Kidney epithelial cell (primary cell): ENCODE measurements at regions not wholly inside any gene's neighbourhood (a gene's known extent, or its start where the extent isn't known, plus 50 kb on each side); places are given as distances from the start of the nearest gene placed in this dataset.

Experiments
- DNase-seq: peaks from one replicate; pipeline ENCODE4 v3.0.0-alpha.2; 2010; ENCODE audit warnings: low read depth
- H3K27me3 ChIP-seq: 2 replicates; pipeline ENCODE4 v1.6.0; 2011; ENCODE audit warnings: low read length; ENCODE audit not compliant: control insufficient read depth, insufficient read depth
- H3K36me3 ChIP-seq: 2 replicates; pipeline ENCODE4 v1.5.1; 2011; ENCODE audit warnings: low read length; ENCODE audit not compliant: control insufficient read depth, insufficient read depth
- H3K4me3 ChIP-seq: 2 replicates; pipeline ENCODE4 v1.5.1; 2011; ENCODE audit warnings: low read depth, mild to moderate bottlenecking, control low read depth, low read length
- TF ChIP-seq, protein P1 (sequence below): IDR thresholded peaks from 2 replicates; pipeline ENCODE4 v1.5.1; 2011; ENCODE audit warnings: mild to moderate bottlenecking, moderate library complexity, low read length, control low read depth, inconsistent platforms; ENCODE audit not compliant: insufficient read depth, poor library complexity, severe bottlenecking

DNA sequence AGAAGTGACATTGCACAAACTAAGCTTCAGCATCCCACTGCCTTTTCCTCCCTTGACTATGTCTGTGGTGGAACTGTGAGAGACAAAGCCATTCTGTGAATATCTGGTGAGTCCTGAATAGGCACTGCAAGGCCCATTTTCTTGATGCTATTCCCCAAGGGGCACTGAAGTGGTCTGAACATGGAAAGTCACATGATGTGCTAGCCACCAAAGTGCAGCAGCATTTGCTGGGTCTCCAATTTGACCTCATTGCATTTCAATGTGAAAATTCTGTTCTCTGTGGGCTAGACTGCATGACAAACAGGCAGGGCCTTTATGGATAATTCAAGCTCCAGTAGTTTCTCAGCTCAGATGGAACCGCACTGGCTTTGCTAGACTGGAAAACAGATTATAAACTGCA, 627.4 kb upstream of the BOD1L1 start:
- TF ChIP-seq, protein P1, sequence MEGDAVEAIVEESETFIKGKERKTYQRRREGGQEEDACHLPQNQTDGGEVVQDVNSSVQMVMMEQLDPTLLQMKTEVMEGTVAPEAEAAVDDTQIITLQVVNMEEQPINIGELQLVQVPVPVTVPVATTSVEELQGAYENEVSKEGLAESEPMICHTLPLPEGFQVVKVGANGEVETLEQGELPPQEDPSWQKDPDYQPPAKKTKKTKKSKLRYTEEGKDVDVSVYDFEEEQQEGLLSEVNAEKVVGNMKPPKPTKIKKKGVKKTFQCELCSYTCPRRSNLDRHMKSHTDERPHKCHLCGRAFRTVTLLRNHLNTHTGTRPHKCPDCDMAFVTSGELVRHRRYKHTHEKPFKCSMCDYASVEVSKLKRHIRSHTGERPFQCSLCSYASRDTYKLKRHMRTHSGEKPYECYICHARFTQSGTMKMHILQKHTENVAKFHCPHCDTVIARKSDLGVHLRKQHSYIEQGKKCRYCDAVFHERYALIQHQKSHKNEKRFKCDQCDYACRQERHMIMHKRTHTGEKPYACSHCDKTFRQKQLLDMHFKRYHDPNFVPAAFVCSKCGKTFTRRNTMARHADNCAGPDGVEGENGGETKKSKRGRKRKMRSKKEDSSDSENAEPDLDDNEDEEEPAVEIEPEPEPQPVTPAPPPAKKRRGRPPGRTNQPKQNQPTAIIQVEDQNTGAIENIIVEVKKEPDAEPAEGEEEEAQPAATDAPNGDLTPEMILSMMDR: no peak
- DNase-seq: no peak
- H3K27me3 ChIP-seq: no peaks in the 10 kb centered on the region
- no peak overlapping the region for H3K4me3 ChIP-seq
- H3K36me3 ChIP-seq: no peaks in the 10 kb centered on the region

DNA sequence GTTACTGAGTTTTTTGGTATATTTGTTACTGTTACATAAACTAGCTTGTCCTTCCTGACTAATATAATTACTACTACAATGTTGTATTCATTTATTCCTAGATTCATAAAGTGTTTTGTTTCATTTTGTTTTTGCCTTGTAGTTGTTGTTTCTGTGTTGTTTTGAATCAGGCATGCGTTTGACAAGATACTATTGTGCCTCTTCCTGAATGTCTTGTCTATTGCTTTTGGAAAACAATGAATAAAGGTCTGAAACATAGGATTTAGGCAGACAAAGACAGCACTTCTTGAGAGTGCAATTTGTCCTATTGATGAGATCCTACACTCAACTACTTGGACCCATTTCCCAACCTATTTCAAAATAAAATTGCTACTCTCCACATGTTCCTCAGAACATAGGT, 630.4 kb upstream of the BOD1L1 start:
- no peaks in the 10 kb centered on the region for H3K27me3 ChIP-seq
- H3K4me3 ChIP-seq: no peak overlapping the region
- TF ChIP-seq, protein P1: no peak
- no peaks in the 10 kb centered on the region for H3K36me3 ChIP-seq
- DNase-seq: no peak

DNA sequence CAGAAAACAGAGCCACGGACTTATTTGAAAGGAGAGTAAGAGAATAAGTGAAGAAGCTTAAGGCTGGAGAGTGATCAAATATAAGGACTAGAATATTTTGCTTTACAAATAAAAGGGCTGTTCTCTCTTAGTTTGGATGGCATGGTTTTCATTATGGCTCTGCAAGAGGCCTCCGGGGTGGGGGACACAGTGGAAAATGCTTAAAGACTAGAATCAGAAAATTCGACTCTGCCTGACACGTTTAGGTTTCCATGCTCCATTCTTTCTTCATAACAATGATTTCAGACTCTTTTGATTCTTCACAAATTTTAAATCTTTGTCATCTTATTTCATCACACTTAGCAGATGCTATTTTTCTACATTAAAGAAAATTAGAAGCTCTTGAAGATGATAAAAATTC, 632.4 kb upstream of the BOD1L1 start:
- TF ChIP-seq, protein P1: no peak
- H3K27me3 ChIP-seq: no peaks in the 10 kb centered on the region
- DNase-seq: no peak
- no peak overlapping the region for H3K4me3 ChIP-seq
- no peaks in the 10 kb centered on the region for H3K36me3 ChIP-seq

DNA sequence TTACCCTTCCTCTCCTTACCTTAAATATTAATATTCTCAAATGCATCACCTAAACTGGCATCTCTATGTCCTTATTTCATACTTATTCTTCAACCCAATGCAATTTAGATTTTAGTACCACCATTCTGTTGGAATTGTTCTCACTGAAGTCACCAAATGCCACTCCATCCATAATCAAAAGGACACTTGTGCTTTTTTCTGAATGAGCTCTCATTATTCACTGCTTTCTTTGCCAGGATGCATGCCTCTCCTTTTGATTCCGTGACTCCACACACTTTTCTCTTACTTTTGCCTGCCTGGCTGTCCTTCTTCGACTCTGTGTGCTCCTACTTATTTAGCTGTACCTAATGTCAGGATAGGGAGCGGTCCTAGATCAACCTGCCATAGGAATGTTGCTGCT, 633.1 kb upstream of the BOD1L1 start:
- Histone ChIP-seq H3K36me3 (no peaks in the 10 kb centered on the region), H3K27me3 (no peaks in the 10 kb centered on the region), H3K4me3 (no peak overlapping the region)
- TF ChIP-seq, protein P1: no peak
- DNase-seq: no peak

DNA sequence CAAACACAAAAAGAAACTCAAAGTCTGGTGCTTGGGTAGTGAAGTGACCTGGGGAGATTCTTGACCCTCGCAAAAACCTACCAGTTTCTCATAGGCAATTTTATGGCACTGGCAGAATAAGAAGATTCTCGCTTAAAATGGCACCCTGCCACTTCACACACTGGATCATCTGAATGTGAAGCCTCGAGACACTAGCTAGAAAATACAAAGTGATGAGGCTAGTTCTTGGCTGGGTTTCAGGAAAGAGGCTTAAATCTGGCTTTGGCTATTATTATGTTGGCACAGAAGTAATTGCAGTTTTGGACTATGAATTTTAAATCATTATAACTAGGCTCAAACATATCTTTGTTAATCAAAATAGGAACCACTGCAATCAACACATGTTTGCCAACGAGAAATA, 634.7 kb upstream of the BOD1L1 start:
- H3K27me3 ChIP-seq: no peaks in the 10 kb centered on the region
- no peaks in the 10 kb centered on the region for H3K36me3 ChIP-seq
- TF ChIP-seq, protein P1: no peak
- no peak for DNase-seq
- no peak overlapping the region for H3K4me3 ChIP-seq

DNA sequence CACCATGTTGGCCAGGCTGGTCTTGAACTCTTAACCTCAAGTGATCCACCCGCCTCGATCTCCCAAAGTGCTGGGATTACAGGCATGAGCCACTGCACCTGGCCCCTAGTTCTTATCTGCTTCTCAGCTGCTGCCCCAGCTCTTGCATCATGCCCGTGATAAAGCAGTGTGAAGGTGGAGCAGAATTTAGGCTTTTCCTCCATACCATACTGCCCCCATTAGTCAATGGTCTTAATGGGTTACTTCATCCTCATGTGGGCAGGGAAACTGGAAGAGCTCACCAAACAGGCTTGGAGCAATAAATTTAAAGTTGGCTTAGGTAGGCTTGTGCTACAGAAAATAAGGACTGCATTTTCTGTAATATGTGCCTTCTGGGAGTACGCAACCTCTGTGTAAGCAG, 636.9 kb upstream of the BOD1L1 start:
- no peak overlapping the region for H3K4me3 ChIP-seq
- DNase-seq: no peak
- TF ChIP-seq, protein P1: no peak
- no peaks in the 10 kb centered on the region for H3K36me3 ChIP-seq
- H3K27me3 ChIP-seq: no peaks in the 10 kb centered on the region
